OCI-LY1 (cell line): ENCODE measurements at regions not wholly inside any gene's neighbourhood (a gene's known extent, or its start where the extent isn't known, plus 50 kb on each side); places are given as distances from the start of the nearest gene placed in this dataset.

Source experiments
- CTCF ChIP-seq: fragments of 200-600 bp; sonication (generic), shearing (Covaris generic); IDR thresholded peaks from 2 replicates; pipeline ENCODE4 v1.5.1; 2017; ENCODE audit warnings: mild to moderate bottlenecking, antibody characterized with exemption, low read length, moderate library complexity, mixed read lengths
- EZH2 ChIP-seq: fragments of 200-600 bp; sonication (generic), shearing (Covaris generic); IDR thresholded peaks from 2 replicates; pipeline ENCODE4 v1.8.0; 2017; ENCODE audit warnings: borderline replicate concordance, mixed run types, mild to moderate bottlenecking, antibody characterized with exemption, low read length, moderate library complexity, mixed read lengths

GRCh38 chr13:46478651-46479050, 74.3 kb upstream of the LRCH1 start:
- TF ChIP-seq CTCF = no peak
- no peak for TF ChIP-seq EZH2
